K562 (cell line): ENCODE measurements at regions not wholly inside any gene's neighbourhood (a gene's known extent, or its start where the extent isn't known, plus 50 kb on each side); places are given as distances from the start of the nearest gene placed in this dataset.

Experiments
- ATAC-seq: fragments of 200-7000 bp; cut with Tn5 transposase; 3 replicates; pipeline ENCODE4 v1.9.1; 2020; ENCODE audit warnings: moderate library complexity
- BruUV-seq: library from RNA; stranded (reverse); fragments of 400-500 nt; replicated peaks from 2 replicates; lab custom pipeline; 2021; lab: Mats Ljungman, UMichigan
- CTCF ChIA-PET: fragments of 300-600 bp; formaldehyde crosslinking; extraction: SDS; loops from one replicate; lab custom pipeline; 2021; ENCODE audit warnings: low intra/inter-chr PET ratio; lab: Yijun Ruan, JAX
- POLR2A ChIA-PET: fragments of 300-600, 350-650 bp; sonication (Branson Sonifier 250); formaldehyde crosslinking; extraction: SDS; loops from one replicate; lab custom pipeline; 2021; ENCODE audit warnings: antibody characterized with exemption, inconsistent platforms; lab: Yijun Ruan, JAX
- DNase-seq, 4 experiments: peaks; one replicate each; pipeline versions ENCODE4 v3.0.0 to v3.0.0-alpha.2; 2011 to 2018; ENCODE audit warnings: low spot score in 3 of 4, mixed read lengths in 3 of 4; ENCODE audit errors: extremely low read depth in 1 of 4
- FAIRE-seq: peaks from 2 replicates; lab custom pipeline; 2011; peaks lifted over from hg19 to GRCh38; lab: Jason Lieb, UNC
- H2AFZ ChIP-seq: 2 replicates; pipeline ENCODE4 v1.6.0; 2011; ENCODE audit warnings: low read depth, low read length, control low read depth, inconsistent platforms
- H3K27ac ChIP-seq: fragments of 200-600 bp; 3 replicates; pipeline ENCODE4 v1.8.0; 2011; ENCODE audit warnings: low read depth, mild to moderate bottlenecking, control low read depth, inconsistent platforms, low read length, moderate library complexity, mixed read lengths; ENCODE audit errors: extremely low read depth
- H3K27me3 ChIP-seq, 2 experiments: fragments of 300-600 bp in 1 of 2; 2 replicates in 1 of 2; 3 replicates in 1 of 2; pipeline versions ENCODE4 v1.6.0 to v1.8.0; 2011; ENCODE audit warnings: inconsistent platforms in 2 of 2, low read length in 2 of 2, mild to moderate bottlenecking in 1 of 2, mixed read lengths in 1 of 2, moderate library complexity in 1 of 2; ENCODE audit not compliant: control insufficient read depth in 2 of 2, insufficient read depth in 2 of 2
- H3K36me3 ChIP-seq: fragments of 300-600 bp; 3 replicates; pipeline ENCODE4 v1.8.0; 2011; ENCODE audit warnings: mild to moderate bottlenecking, low read length, inconsistent platforms; ENCODE audit not compliant: control insufficient read depth, insufficient read depth
- H3K4me1 ChIP-seq, 2 experiments: fragments of 200-600 bp in 1 of 2; replicated peaks in 1 of 2; 2 replicates in 1 of 2; 3 replicates in 1 of 2; pipeline versions ENCODE4 v1.5.1 to v1.8.0; 2011; ENCODE audit warnings: inconsistent platforms in 2 of 2, low read length in 2 of 2, mild to moderate bottlenecking in 1 of 2, mixed read lengths in 1 of 2, moderate library complexity in 1 of 2; ENCODE audit not compliant: control insufficient read depth in 2 of 2, insufficient read depth in 2 of 2
- H3K4me2 ChIP-seq: 2 replicates; pipeline ENCODE4 v1.6.1; 2011; ENCODE audit warnings: low read length, control low read depth, inconsistent platforms, mixed read lengths; ENCODE audit not compliant: insufficient read depth
- H3K4me3 ChIP-seq: fragments of 200-600 bp; sonication (generic), shearing (Covaris generic); 2 replicates; pipeline ENCODE4 v1.5.1; 2016; ENCODE audit warnings: control low read depth, inconsistent platforms
- H3K79me2 ChIP-seq: fragments of 200-600 bp; 3 replicates; pipeline ENCODE4 v1.8.0; 2011; ENCODE audit warnings: low read length, inconsistent platforms; ENCODE audit not compliant: control insufficient read depth, insufficient read depth
- H3K9ac ChIP-seq, 2 experiments: 2 replicates each; pipeline versions ENCODE4 v1.6.0 to v1.6.1; 2011; ENCODE audit warnings: low read depth in 2 of 2, low read length in 2 of 2, control low read depth in 1 of 2, inconsistent platforms in 1 of 2, mild to moderate bottlenecking in 1 of 2, mixed read lengths in 1 of 2; ENCODE audit not compliant: insufficient read depth in 1 of 2
- H3K9me1 ChIP-seq: one replicate; pipeline ENCODE4 v1.6.0; 2011; ENCODE audit warnings: inconsistent platforms, mild to moderate bottlenecking, low read length, moderate library complexity; ENCODE audit not compliant: control insufficient read depth, insufficient read depth
- H3K9me3 ChIP-seq: replicated peaks from 2 replicates; pipeline ENCODE4 v1.5.1; 2011; ENCODE audit warnings: low read depth, low read length, inconsistent platforms; ENCODE audit not compliant: control insufficient read depth, insufficient read depth
- H4K20me1 ChIP-seq: replicated peaks from 2 replicates; pipeline ENCODE4 v1.6.1; 2011; ENCODE audit warnings: low read length, inconsistent platforms, mixed read lengths; ENCODE audit not compliant: control insufficient read depth, insufficient read depth
- BCL6 ChIP-seq: fragments of 250-450 bp; sonication (Bioruptor Pico); IDR thresholded peaks from 2 replicates; pipeline ENCODE4 v1.4.0; 2020
- CEBPB ChIP-seq: fragments of 450-650 bp; IDR thresholded peaks from 2 replicates; pipeline ENCODE4 v1.6.1; 2016; ENCODE audit warnings: missing genetic modification characterization, missing compliant biosample characterization
- ETV1 ChIP-seq: fragments of 450-650 bp; conservative IDR thresholded peaks from 2 replicates; pipeline ENCODE4 v1.6.1; 2016; ENCODE audit warnings: missing genetic modification characterization, control low read depth, low read depth, missing compliant biosample characterization
- MAFG ChIP-seq: fragments of 450-650 bp; conservative IDR thresholded peaks from 2 replicates; pipeline ENCODE4 v1.6.1; 2016; ENCODE audit warnings: missing genetic modification characterization, missing compliant biosample characterization
- PKNOX1 ChIP-seq: fragments of 450-650 bp; IDR thresholded peaks from 2 replicates; pipeline ENCODE4 v1.6.1; 2016
- WGBS: fragments of 100-300 bp; shearing (Covaris generic); methylation state at CpG from one replicate; pipeline ENCODE4 v1.1.6; 2016; ENCODE audit warnings: low coverage, mixed read lengths; ENCODE audit not compliant: insufficient coverage; ENCODE audit errors: missing lambda C conversion rate; 5-methylcytosine and 5-hydroxymethylcytosine counted together
- in situ Hi-C: fragments of 300-500 bp; cut with MboI; formaldehyde crosslinking; loops from 4 replicates; pipeline ENCODE4 v1.15.0; 2018; ENCODE audit warnings: inconsistent platforms, mixed read lengths
- intact Hi-C: fragments of 100-400 bp; cut with micrococcal nuclease; formaldehyde crosslinking; loops from 2 replicates; pipeline ENCODE4 v1.14.2; 2022
- TF ChIP-seq, protein P1 (sequence below), 2 experiments: IDR thresholded peaks in 1 of 2; conservative IDR thresholded peaks in 1 of 2; 2 replicates each; pipeline ENCODE4 v1.6.1; 2016; ENCODE audit warnings: low read depth in 2 of 2, mild to moderate bottlenecking in 1 of 2, missing compliant biosample characterization in 1 of 2, missing genetic modification characterization in 1 of 2, moderate library complexity in 1 of 2

DNA sequence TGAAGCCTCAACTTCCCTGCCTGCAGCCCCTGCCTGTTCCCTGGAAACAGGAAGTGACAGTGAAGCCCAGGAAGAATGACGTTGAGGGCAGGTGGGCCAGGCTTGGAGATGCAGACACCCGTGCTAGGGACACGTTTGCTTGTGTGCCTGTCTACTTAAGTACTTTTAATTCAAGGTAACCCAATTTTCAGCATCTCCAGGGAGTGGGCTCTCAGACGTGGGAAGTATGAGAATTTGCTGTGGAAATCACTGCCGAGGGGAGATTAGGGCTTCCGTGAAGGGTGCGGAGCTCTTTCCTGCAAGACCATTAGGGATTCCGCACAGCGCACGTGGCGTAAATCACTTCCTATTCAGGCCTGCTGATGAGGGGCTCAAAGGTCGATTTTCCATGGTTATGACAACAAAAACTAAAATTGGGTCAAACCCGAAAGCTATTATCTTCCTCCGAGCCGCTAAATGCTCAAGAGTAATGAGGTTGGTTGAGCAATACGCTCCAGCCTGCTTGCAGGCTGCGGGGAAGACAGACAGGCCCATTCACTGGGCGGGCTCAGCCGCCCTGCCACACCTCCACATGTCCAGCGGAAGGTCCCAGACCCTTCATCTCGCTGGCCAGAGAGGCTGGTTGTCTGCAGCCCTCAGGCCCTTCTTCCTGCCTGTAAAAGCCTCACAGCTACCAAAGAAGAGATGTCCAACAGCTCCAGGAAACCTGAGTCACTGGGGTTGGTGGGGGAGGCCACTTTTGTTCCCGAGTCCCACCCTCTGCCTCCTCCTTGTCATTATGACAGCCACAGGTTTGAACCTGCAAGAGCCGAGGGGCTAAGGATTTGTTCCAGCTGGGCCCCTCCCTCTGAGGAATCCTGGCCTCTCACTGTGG lies 109.9 kb downstream of the RBFOX3 start:
- Histone ChIP-seq H4K20me1 (0 out of 2 replicates have a peak, but pooled peaks cover 10% of the 10 kb centered on the region), H2AFZ (no peak overlapping the region), H3K27ac (no peak overlapping the region), H3K4me3 (no peak overlapping the region), H3K27me3 (peaks cover 5 to 48% of the 10 kb centered on the region in 2 experiments), H3K9ac (no peak overlapping the region), H3K4me1 (peaks cover 0 to 5% of the 10 kb centered on the region in 2 experiments; a peak in 3 of 5 replicates), H3K36me3 (no peaks in the 10 kb centered on the region), H3K79me2 (no peaks in the 10 kb centered on the region), H3K9me1 (no peaks in the 10 kb centered on the region), H3K4me2 (no peak overlapping the region; the same call in 1 of the 2 replicates), H3K9me3 (no peaks in the 10 kb centered on the region)
- in situ Hi-C loops (no loop called here), intact Hi-C loops (no loop called here)
- FAIRE-seq (peak; percentile 60), DNase-seq (peak; percentile 21 to 28 (median 22)), ATAC-seq (peak; percentile 66; the same call in 2 of the 3 replicates)
- CTCF ChIA-PET: no interaction called here
- WGBS: 2% methylated on average over 23 of the region's 23 CpGs
- BruUV-seq: no TSS peak
- POLR2A ChIA-PET: no interaction called here
- 0 out of 2 replicates have a peak, but pooled peaks have one; percentile 9 for TF ChIP-seq MAFG
- TF ChIP-seq, protein P1, sequence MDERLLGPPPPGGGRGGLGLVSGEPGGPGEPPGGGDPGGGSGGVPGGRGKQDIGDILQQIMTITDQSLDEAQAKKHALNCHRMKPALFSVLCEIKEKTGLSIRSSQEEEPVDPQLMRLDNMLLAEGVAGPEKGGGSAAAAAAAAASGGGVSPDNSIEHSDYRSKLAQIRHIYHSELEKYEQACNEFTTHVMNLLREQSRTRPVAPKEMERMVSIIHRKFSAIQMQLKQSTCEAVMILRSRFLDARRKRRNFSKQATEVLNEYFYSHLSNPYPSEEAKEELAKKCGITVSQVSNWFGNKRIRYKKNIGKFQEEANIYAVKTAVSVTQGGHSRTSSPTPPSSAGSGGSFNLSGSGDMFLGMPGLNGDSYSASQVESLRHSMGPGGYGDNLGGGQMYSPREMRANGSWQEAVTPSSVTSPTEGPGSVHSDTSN (CRISPR knock-in tag; IDR thresholded peaks at IDR 0.05; ENCODE audit: low read depth): no peak
- TF ChIP-seq, protein P1 (tag; conservative IDR thresholded peaks at IDR 0.05; ENCODE audit: low read depth): peak; percentile 64
- TF ChIP-seq BCL6 (CRISPR knock-in tag): no peak
- 0 out of 2 replicates have a peak, but pooled peaks have one; percentile 11 for TF ChIP-seq ETV1 (tag)
- peak; percentile 94 for TF ChIP-seq CEBPB (tag)
- TF ChIP-seq PKNOX1: peak; percentile 66
